ENCODE measurements at regions not wholly inside any gene's neighbourhood (a gene's known extent, or its start where the extent isn't known, plus 50 kb on each side); places are given as distances from the start of the nearest gene placed in this dataset.

DNA sequence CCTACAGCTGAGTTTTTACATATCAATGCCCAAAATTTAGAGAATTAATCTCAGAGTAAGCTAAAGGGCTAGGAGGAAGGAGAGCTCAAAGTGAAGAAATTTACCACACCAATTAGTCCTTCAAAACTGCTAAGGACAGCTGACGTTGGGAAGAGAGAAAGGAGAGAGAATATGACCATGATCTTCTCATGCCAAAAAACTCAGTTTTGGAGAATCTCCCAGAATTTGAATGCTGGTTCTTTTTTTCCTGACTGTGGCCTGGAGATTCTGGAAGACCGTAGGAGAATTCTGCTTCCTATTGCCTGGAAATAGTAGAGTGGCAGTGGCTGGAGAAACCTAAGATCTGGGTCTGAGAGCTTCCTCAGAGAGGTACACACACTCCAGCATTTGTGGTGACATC is 834.4 kb upstream of the SLIT2 start:
- no peak for TF ChIP-seq POLR2AphosphoS5 (IDR thresholded peaks at IDR 0.05)
- TF ChIP-seq, protein P1, sequence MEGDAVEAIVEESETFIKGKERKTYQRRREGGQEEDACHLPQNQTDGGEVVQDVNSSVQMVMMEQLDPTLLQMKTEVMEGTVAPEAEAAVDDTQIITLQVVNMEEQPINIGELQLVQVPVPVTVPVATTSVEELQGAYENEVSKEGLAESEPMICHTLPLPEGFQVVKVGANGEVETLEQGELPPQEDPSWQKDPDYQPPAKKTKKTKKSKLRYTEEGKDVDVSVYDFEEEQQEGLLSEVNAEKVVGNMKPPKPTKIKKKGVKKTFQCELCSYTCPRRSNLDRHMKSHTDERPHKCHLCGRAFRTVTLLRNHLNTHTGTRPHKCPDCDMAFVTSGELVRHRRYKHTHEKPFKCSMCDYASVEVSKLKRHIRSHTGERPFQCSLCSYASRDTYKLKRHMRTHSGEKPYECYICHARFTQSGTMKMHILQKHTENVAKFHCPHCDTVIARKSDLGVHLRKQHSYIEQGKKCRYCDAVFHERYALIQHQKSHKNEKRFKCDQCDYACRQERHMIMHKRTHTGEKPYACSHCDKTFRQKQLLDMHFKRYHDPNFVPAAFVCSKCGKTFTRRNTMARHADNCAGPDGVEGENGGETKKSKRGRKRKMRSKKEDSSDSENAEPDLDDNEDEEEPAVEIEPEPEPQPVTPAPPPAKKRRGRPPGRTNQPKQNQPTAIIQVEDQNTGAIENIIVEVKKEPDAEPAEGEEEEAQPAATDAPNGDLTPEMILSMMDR (IDR thresholded peaks at IDR 0.05): no peak
